GM12873 (cell line): ENCODE measurements at regions not wholly inside any gene's neighbourhood (a gene's known extent, or its start where the extent isn't known, plus 50 kb on each side); places are given as distances from the start of the nearest gene placed in this dataset.

ENCODE experiments used
- TF ChIP-seq, protein P1 (sequence below): IDR thresholded peaks from 2 replicates; pipeline ENCODE4 v1.5.1; 2012; ENCODE audit warnings: low read depth, mild to moderate bottlenecking, moderate library complexity, low read length, control low read depth; ENCODE audit not compliant: insufficient read depth; ENCODE audit errors: missing control alignments

DNA sequence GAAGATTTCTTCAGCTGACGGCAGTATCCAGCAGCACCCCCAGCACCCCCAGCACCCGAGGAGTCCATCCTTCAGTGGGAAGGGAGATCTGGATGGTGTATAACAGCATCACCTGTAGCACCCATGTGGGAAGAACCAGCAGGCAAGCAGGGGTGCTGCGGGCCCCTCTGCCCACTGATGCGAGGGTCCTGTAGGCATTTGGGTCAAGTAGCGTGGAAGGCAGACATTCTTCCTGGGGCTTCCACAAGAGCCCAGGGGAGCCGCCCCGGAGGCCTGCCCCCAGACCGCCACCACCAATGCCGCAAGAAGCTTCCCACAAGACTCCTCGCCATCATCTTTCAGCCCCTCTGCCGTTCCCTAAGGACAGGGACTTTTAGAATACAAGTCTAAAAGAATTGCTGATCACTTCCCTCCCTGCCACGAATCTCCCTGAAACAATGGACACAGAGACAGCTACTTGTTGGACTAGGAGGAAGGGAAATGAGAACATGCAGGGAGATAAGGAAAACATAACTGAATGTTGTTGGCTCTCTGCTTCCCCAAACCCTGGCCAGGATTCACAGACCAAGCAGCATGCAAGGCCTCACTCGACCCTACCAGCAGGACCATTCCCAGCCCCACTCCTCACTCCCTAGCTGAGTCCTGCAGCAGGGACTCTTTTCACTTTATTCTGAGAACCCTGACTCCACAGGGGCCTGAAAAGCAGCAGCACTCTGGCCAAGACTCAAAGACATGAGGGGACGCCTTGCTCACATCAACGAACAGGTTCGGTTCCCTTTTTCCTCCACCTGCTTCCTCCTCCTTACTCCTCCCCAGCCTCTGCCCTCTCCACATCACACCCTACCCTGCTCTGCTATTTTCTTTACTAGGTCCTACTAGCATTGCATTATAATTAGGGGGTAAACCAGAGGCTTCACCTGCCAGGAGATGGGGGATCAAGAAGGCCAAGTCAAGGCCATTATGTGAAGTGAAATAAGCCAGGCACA, 164.5 kb downstream of the HERPUD2 start:
- TF ChIP-seq, protein P1, sequence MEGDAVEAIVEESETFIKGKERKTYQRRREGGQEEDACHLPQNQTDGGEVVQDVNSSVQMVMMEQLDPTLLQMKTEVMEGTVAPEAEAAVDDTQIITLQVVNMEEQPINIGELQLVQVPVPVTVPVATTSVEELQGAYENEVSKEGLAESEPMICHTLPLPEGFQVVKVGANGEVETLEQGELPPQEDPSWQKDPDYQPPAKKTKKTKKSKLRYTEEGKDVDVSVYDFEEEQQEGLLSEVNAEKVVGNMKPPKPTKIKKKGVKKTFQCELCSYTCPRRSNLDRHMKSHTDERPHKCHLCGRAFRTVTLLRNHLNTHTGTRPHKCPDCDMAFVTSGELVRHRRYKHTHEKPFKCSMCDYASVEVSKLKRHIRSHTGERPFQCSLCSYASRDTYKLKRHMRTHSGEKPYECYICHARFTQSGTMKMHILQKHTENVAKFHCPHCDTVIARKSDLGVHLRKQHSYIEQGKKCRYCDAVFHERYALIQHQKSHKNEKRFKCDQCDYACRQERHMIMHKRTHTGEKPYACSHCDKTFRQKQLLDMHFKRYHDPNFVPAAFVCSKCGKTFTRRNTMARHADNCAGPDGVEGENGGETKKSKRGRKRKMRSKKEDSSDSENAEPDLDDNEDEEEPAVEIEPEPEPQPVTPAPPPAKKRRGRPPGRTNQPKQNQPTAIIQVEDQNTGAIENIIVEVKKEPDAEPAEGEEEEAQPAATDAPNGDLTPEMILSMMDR: no peak

DNA sequence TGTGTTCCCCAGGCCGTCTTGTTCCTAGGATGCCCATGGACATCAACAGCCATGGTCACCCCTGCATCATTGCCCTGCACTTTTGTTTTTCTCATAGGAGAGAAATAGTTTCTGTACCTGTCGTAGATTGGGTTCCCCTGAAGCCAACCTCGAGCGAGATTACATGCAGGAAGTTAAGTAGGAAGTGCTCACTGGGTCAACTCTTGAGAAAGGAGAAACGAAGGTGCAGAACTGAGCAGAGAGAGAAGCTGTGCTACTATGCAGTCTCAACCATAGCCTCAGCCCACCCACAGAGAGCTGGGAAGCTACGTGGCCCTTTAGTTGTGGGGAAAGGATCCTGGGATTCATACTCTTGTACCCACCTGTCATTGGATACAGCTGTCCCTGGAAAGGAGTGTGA, 165.2 kb downstream of the HERPUD2 start:
- TF ChIP-seq, protein P1: no peak

DNA sequence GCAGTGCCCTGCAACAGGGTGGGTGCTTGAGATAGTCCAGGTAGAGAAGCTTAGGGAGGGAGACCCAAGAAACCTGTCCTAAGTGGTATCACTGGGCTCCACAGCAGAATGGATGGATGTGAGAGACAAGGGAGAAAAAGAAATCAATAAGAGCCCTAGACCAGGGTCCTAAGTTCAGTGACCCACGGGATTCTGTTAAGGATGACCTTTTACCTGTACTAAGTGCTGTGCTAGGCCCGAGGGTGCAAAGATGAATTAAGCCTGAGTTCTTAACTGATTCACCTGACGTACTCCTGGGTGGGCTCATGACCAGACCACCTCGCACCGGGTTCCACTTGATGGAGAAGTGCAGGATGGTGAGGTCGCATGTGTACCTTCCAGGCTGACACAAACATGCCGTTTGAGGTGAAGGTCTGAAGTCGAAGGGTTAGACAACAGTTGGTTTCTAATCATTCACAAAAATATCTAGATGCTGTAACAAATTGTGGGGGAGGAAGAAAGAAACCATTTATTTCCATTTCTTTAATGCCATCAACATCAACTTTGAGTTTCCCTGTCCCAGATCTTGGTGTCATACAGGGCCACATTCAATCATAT, 166.5 kb downstream of the HERPUD2 start:
- TF ChIP-seq, protein P1: no peak

DNA sequence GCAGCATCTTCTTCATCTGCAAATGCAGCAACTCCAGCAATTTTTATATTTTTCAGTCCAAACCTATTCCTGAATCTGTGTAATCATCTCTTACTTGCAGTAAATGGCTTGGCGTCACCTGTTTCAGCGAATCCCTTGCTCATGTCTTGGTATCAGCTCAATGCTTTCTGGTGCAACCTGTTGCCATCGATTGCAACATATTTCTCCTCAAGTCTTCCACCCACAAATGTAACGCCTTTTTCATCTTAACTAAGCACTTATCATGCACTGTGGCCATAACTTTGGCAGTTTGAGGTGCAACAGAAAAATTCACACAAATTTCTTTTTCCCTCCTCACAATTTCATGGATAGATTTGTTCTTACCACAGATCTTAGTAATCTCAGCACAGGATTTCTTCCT, 168.3 kb downstream of the HERPUD2 start:
- TF ChIP-seq, protein P1: no peak

DNA sequence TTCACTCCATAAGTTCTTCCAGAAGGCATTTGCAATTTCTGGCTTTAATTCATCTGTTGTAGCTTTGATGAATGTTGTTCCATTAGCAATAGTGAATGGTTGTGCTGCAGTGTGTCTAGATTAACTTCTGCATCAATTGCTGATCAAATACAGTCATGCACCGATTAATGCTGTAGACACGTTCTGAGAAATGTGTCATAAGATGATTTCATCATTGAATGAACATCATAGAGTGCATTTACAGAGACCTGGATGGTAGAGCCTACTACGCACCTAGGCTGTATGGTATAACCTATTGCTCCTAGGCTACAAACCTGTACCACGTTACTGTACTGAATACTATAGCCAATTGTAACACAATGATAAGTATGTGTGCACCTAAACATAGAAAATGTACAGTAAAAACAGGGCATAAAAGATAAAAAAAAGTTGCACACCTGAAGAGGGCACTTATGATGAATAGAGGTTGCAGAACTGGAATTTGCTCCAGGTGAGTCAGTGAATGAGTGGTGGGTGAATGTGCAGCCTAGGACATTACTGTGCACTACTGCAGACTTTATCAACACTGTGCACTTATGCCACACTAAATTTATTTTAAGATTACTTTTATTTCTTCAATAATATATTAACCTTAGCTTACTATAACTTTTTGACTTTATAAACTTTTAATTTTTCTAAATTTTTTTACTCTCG, 170.7 kb downstream of the HERPUD2 start:
- TF ChIP-seq, protein P1: no peak

DNA sequence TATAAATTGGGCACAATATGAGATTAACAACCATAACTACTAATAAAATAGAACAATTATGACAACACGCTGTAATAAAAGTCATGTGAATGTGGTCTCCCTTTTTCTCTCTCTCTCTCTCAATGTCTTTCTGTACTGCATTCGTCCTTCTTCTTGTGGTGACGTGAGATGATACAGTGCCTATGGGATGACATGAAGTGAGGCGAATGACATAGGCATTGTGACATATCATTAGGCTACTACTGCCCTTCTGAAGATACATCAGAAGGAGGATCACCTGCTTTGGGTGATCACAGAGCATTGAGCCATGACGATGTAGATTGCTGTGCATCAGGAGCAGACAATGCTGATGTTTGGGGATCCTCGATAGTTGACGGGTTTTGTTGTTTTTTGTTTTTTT, 171.6 kb downstream of the HERPUD2 start:
- TF ChIP-seq, protein P1: no peak

DNA sequence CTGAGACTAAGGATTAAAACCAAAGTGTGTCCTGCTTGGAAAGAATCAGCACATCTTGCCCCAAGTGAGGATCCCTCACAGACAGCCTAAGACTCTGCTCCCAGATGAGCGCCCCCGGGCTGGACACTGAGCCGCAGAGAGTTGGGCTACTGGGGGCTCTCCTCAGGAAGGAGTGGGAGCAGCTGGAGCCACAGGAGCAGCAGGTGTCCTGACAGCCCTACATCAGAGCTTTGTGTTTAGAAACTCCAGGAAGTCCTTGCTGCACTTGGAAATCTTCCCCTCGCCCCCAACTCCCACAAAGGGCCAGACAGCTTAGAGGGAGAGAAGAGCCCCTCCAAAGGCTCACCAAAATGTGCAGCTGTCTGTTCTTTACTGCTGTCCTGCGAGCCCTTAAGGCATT, 172.2 kb downstream of the HERPUD2 start:
- TF ChIP-seq, protein P1: no peak
